GM18507 (cell line): ENCODE measurements at regions not wholly inside any gene's neighbourhood (a gene's known extent, or its start where the extent isn't known, plus 50 kb on each side); places are given as distances from the start of the nearest gene placed in this dataset.
"Not testable (repeated sequence)": the region's sequence is repeated elsewhere in the genome, so short reads cannot be mapped to it uniquely, and the experiment has no call there.

Experiments used
- DNase-seq: peaks from one replicate; pipeline ENCODE4 v3.0.0; 2011; ENCODE audit warnings: low read depth; ENCODE audit not compliant: insufficient read length; ENCODE audit errors: extremely low spot score
- FAIRE-seq: peaks from 2 replicates; lab custom pipeline; 2011; peaks lifted over from hg19 to GRCh38; lab: Jason Lieb, UNC

DNA sequence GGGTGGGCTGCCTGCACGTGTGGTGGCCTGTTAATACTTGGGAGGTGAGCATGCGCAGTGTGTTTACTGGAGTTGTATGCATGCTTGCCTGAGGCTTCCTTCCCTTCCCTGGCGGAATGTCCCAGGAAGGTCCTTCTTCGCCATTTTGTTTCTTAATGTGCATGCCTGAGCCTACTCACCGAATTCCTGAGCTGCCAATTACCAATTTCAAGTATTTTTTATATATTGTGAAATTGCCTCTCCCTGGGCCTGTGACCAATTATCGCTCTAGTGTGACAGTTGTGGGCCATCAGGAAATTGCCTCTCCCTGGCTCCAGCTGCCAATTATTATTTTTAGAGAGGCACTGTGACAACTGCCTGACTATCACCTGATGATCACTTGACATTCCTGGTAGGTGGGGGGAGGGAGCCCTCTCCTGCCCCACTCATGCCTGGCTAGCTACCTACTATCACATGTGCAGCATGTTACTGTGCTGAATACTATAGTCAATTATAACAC, 70.0 kb downstream of the FAM50B start:
- no peak for FAIRE-seq
- no peak for DNase-seq

DNA sequence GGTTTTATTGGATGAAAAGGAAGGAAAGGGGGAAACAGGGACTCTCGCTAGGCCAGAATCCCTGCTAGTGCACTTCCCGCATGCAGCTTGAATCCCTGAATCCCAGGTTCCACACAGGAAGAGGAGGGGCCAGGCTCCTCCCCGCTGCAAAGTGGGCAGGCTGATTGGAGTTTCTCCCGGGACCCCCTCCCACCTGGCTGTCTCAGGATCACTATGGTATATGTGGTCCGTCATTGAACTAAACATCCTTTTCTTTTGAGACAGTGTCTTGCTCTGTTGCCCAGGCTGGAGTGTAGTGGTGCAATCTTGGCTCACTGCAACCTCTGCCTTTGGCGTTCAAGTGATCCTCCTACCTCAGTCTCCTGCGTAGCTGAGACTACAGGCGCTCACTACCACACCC, 70.7 kb downstream of the FAM50B start:
- DNase-seq (no peak), FAIRE-seq (no peak)

DNA sequence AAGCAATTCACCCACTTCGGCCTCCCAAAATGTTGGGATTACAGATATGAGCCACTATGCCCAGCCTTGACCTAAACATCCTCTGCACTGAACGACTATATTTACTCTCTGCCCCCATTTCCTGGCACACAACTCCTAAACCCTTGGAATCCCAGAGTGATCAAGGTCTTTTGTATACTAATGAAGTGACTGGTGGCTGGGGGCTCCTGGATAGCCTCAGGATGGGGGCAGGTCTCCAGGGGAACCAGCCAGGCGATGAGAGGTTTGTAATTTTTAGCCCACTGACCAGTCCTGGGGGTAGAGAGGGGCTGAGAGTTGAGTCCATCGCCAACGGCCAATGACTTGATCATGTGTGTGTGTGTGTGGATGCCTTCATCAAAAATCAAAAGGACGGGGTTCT, 71.1 kb downstream of the FAM50B start:
- DNase-seq (no peak), FAIRE-seq (no peak)

DNA sequence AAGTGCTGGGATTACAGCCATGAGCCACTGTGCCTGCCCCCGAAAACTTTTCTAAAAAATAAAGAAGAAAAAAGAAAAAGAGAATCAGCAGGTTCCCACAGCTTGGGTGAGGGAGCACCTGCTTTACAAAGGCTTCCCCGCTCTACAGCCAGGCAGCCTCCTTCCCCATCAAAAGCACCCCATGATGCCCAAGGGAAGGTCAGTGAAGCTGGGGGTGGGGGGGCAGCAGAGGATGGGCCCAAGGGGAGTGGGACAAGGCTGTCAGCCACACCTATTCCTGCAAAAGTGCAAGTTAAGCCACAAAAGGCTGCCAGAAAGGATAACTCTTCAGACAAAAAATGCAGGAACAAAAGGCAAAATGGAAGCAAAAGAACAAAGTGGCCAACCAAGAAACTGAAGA, 72.5 kb downstream of the FAM50B start:
- no peak for FAIRE-seq
- no peak for DNase-seq

DNA sequence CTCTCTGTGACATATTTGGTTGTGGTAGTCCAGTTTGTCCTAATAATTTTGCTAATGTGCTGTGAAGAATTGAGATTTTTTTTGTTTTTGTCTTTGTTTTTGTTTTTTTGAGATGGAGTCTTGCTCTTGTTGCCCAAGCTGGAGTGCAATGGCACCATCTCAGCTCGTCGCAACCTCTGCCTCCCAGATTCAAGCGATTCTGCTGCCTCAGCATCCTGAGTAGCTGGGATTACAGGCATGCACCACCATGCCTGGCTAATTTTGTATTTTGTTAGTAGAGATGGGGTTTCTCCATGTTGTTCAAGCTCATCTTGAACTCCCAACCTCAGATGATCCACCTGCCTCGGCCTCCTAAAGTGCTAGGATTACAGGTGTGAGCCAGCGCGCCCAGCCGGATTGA, 73.4 kb downstream of the FAM50B start:
- not testable (repeated sequence) for DNase-seq, FAIRE-seq

DNA sequence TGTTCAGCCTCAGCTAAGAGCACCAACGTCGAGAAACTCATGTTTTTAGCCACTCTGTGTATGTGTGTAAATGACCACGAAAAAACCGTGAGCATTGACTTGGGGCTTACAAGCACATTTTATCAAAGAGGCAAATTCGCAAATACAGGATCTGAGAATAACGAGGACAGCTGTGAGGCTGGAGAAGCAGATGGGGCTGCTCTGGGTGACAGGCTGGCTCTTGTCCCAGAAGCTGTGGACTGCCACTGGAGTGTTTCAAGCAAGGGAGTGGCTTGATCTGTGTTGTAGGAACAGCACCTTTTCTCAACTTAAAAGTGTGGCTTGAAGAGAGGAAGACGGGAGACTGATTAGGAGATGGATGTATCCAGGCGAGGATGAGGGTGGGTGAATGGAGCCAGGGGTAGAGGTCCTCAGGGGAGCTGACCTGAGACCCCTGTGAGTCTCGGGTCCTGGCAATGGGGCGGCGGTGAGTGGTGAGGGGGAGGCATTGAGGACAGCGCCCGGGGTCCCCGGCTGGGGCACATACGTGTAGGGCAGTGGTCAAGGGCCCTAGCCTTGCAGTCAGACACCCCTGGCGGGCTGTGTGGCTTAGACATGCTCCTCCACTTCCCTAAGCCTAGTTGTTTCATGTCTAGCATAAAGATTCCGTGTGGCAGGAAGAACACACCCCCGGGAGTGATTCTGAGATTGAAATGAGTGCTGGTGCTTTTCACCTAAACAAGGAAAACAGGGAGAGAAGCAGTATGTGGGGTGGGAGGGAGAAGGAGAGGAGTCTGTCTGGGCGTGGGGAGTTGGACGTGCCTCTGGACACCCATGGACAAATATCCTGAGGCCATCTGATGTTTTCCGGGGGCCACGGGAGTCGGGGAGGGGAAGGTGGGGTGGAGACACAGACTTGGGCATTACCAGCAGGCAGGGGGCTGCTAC, 76.3 kb downstream of the FAM50B start:
- not testable (repeated sequence) for FAIRE-seq, DNase-seq

DNA sequence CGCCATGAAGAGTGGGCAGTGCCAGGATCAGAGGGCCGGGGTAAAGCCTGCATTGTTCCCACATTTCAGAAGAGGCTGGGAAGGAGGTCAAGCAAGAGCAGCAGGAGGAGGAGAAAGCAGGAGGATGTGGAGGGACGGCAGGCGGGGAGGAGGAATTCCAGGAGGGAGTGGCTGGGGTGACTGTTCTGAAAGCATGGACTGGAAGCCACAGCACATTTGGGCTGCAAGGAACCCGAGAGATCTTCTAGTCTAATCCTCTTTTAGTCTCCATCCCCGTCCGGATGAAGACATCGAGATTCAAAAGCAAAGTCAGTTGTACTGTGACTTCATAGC, 76.9 kb downstream of the FAM50B start:
- no peak for DNase-seq
- no peak for FAIRE-seq

DNA sequence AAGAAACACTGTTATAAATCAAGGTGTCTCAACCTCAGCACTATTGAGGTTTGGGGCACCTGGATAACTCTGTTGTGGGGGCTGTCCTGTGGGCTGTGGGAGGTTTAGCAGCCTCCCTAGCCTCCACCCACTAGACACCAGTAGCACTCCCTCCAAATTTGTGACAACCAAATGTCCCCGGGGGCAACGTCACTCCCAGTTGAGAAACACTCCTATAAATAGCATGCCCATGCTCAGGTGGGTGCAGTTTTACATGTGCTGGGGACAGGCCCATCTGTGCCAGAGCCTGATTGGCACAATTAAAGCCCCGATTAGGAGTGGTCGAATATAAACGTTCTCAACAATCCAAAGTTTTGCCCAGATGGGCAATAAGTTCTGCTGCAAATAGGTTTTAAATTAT, 78.9 kb downstream of the FAM50B start:
- DNase-seq (no peak), FAIRE-seq (no peak)

DNA sequence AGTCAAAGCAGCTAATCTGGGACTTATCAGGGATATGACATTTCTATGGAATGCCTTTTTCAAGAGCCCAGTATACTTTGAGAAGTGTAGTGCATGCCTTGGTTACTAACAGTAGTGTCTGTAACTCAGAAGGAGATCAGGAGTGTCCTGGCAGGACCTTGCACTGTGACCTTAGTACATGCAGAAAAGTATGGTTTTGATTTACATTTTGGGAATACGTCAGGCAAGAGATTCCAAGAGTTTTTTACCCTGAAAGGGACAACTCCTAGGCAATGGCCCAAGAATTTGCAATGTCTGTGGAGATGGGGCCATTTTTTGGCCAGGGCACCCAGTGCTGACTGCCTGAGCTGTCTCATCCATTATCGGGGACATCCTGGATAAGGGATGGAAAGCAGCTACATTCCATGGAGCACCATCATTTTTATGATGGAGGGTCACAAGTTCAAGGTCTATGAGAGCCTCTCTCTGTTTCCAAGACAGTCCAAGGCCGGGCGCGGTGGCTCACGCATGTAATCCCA, 80.2 kb downstream of the FAM50B start:
- DNase-seq (no peak), FAIRE-seq (no peak)

DNA sequence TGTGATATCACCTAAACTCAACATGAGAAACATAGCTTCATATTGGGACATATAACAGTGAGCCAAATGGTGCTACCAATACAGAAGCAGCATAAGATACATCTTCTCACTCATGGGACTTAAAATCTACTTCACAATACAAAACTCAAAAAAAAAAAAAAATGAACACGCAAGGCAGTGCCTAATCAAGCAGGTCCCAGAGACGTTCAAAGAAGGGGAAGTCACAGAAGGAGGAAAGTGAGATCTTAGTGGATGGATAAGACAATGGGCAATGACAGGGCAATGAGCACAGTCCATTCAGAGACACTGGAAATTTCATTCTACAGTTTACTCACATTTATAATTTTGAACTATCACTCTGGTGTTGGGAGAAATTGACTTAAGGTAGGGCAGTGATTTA, 88.3 kb downstream of the FAM50B start:
- DNase-seq (no peak), FAIRE-seq (no peak)

DNA sequence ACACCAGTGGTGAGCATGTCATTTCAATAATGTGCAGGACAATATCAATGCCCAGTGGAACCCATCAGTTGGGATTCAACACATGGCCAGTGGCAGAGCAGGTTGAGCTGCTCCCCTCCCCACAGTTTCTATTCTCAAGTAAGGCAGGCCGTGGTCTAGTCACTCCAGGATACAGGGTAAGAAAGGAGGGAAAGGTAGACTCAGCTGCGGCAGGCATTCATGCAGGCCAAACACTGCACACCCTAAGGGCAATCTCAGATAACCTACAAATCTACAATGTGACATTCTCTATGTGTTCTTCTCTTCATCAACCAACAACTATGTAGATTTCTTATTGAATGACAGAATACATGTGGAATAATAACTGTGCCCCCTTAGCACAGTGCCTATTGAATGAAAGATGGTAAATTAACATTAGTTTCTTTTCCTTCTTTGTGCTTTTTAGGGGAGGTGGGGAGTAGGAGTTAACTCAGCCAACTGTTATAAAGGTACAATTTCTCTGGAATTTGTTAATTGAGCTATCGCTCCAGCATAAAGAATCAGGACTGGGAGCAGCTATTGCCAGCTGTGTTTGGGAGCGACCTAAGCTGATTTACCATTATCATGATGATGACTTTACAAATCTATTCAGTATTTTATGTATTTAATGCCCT, 89.7 kb downstream of the FAM50B start:
- FAIRE-seq (no peak), DNase-seq (no peak)

DNA sequence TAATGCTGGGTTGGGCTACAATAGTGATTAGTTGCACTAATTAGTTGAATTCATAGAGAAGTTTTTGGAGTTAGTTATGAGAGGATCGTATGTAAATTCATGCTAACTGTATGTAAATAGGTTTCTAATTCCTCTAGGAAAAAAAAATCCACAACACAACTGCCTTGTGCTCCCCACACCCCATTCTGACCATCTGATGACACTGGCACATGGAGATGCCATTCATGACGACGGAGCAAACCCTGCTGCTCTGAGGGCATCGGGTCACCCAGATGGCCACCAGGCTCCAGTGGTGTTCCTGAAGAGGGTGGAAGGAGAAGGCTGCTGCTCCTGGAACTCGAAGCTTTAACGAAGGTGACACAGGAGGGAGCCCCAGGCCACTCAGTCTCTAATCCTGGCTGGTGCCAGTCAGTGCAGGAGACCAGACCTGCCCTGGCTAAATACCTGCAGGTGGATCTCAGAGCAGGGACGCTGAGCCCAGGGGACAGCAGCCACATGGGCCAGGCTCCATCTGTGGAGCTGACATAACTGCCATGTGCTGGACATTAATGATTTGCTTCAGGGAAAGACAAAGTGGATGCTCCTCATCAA, 90.3 kb downstream of the FAM50B start:
- DNase-seq (no peak), FAIRE-seq (no peak)

DNA sequence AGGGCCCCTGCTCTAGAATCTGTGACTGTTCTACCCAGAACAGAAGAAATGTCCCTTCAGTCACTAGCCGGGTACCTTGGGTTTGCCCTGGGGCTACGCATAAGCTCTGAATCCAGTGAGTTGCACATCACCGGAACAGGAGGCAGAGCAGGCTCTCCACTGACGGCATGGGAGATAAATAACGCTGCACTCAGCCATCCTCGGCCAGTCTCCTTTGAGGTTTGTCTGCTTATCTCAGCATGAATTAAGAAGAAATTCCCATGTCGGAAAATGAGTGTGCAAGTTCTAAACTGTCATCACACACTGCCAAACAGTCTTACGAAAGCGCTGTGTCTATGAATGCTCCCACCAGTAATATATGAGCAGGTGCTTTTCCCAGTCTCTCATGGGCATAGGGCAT, 90.8 kb downstream of the FAM50B start:
- DNase-seq (no peak), FAIRE-seq (no peak)

DNA sequence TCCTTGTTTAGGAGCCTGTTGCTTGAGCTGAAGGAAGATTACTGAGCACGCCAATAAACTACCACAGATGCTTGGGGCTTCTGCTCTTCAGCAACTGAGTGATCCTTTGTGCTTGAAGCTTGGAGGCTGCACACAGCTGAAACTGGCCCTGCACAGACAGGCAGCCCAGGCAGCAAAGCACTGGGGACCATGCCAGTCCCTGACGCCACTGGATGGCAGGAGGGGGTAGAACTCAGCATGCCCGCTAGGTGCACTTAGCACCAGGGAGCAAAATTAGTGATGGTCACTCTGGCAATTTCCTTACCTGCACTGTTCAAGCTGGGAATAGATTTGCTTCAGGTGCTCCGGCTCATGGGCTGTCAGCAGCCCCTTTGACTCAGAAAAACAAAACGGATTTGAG, 91.5 kb downstream of the FAM50B start:
- FAIRE-seq (no peak), DNase-seq (no peak)

DNA sequence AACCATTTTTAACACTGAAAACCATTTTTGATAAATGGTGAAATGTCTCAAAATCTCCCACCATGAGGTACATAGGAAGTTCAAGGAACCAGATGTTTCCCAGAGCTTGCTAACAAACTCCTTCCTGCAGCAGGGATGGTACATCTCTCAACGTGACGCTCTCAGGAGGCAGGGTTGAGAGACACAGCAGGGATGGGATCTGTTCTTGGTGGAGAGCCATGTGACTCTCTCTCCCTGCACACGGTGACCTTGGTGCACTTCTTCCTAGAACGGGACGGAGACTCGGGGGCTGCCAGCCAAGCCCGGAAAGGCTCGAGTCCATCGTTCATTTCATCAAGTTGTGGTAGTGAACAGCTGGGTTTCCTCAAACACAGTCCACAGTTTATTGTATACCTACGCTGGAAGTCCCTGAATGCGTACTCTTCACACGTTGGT, 94.2 kb downstream of the FAM50B start:
- no peak for FAIRE-seq

DNA sequence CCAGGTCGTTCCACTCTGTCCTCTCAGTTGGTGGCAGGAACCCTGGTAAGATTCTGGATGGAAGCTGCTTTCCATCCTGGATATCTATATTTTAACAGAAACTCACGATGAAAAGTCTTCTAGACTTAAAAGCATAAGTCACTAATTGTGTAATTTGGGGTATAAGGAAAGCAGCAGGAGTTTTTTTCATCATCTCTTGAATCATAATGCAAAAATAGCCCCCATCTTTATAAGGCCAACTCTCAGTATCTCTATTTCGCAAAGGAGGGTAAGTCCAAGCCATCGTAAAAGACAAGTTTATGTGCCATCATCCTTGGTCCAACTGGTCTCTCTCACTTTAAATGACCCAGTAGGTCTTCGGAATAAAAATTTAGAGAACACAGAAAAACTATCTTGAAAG, 95.1 kb downstream of the FAM50B start:
- DNase-seq (no peak), FAIRE-seq (no peak)

More for the DNA sequence above, 94.2 kb downstream of the FAM50B start:
- no peak for DNase-seq

DNA sequence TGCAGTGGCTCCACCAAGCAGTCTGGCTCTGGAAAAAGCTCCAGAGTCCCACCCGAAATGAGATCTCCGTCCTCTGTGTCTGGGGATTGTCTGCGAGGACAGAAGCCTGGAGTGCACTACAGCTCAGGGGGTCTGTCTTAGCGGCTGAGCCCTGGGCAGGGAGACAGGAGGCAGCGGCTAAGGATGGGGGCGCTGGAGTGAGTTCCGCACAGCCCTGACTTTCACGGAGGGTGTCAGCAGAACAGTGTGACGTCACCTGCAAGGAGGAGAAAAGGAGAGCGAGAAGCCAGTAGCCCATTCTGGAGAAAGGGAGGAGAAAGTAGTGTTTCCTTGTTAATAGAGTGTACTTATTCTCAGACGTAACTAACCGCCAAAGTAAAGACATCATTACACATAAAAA, 97.6 kb downstream of the FAM50B start:
- DNase-seq (no peak), FAIRE-seq (no peak)

DNA sequence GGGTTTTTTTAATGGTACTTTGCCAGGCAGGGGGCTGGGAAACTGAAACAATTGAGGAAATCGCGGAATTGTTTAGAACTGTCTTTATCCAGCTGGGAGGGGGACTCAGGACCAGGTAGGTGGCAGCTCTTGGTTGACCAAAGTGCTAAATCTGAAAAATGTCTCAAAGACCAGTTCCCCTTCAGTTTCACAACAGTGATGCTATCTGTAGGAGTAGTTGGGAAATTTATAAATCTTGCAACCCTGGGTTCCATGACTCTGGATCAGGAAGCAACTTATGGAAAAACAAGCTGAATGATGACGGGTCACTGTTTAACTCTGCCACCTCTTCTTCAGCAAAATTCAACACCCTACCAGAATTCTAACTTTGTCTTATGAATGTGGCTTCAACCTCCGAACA, 99.7 kb downstream of the FAM50B start:
- FAIRE-seq: no peak

DNA sequence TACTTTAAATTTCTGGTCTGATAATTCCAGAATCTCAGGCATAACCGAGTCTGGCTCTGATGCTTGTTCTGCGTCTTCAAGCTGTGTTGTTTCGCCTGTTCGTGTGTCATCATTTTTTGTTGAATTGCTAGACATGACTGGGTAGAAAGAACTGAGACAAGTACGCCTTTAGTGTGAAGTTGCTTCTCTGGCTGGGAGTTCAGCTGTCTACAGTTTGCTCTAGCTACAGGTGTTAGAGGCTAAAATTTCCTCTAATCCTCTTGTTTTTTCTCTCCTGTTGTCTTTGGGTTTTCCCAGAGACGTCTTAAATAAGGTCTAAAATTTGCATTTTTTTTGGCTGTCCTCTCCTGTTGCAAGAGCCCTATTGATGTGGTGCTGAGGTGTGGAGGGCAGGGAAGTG, 100.3 kb downstream of the FAM50B start:
- FAIRE-seq (no peak), DNase-seq (no peak)

More for the DNA sequence above, 99.7 kb downstream of the FAM50B start:
- DNase-seq: no peak

DNA sequence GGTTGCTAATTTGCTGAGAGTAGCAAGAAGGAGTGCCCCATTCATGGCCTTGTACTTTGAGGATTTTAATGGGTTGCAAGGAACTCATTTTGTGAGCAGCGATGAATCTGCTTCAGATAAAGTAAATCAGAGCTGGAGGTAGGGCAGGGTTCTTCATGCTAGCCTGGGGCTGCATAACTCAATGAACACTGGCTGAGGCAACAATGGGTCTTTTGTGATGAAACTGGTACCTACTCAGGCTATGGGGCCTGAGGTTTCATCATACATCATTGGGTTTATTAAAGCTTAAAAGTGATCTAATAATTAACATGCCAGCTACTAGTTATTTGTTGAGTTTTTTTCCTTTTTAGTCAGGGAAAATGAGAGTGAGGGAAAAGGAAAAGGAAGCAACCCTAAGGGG, 106.9 kb downstream of the FAM50B start:
- no peak for DNase-seq
- no peak for FAIRE-seq
